ENCODE measurements at regions not wholly inside any gene's neighbourhood (a gene's known extent, or its start where the extent isn't known, plus 50 kb on each side); places are given as distances from the start of the nearest gene placed in this dataset.

DNA sequence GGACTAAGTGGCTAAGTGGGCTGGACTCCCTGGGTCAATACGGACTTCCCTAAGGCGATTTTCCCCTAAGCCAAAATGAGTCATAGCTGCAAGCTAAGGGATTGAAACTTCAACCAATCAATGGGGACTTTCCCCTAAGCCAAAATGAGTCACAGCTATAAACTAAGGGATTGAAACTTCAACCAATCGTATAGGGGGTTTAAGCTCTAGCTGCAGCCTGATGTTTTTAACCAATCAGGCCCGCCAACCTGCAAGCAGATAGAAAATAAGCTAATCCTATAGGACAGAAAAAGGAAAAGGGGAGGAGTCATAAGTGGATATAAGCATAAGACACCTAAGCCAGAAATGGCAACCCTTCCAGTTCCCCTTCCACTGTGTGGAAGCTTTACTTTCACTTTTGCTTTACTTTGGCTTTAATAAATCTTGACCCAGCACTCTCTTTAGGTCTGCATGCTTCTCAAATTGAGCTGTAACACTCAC is 655.0 kb upstream of the HS3ST5 start (continued):
- TF ChIP-seq, protein P1, sequence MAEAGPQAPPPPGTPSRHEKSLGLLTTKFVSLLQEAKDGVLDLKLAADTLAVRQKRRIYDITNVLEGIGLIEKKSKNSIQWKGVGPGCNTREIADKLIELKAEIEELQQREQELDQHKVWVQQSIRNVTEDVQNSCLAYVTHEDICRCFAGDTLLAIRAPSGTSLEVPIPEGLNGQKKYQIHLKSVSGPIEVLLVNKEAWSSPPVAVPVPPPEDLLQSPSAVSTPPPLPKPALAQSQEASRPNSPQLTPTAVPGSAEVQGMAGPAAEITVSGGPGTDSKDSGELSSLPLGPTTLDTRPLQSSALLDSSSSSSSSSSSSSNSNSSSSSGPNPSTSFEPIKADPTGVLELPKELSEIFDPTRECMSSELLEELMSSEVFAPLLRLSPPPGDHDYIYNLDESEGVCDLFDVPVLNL (IDR thresholded peaks at IDR 0.05; ENCODE audit: low read depth, low read length) = no peak
- TF ChIP-seq BCL11A (IDR thresholded peaks at IDR 0.05; ENCODE audit: low read depth, low read length) (peak; percentile 55; the same call in 1 of the 2 replicates), GATAD2B (conservative IDR thresholded peaks at IDR 0.05; ENCODE audit: low read depth) (no peak), CBFB (IDR thresholded peaks at IDR 0.05; ENCODE audit: low read depth) (no peak), NFIC (IDR thresholded peaks at IDR 0.05; ENCODE audit: low read depth, low read length) (peak; percentile 54; the same call in 1 of the 2 replicates), MTA3 (IDR thresholded peaks at IDR 0.05; ENCODE audit: borderline replicate concordance, low read length) (no peak), TCF12 (IDR thresholded peaks at IDR 0.05; ENCODE audit: low read depth, low read length) (no peak), IKZF1 (conservative IDR thresholded peaks at IDR 0.05) (peak; percentile 62), SRF (IDR thresholded peaks at IDR 0.05; ENCODE audit: low read depth in 2 of 2, low read length in 2 of 2) (no peak), POLR2AphosphoS2 (IDR thresholded peaks at IDR 0.05; ENCODE audit: low read depth, low read length) (no peak), SMARCA5 (IDR thresholded peaks at IDR 0.05) (no peak), FOXK2 (IDR thresholded peaks at IDR 0.05) (no peak), RAD51 (IDR thresholded peaks at IDR 0.05) (no peak), TBL1XR1 (IDR thresholded peaks at IDR 0.05; ENCODE audit: low read depth, low read length) (no peak), CHD2 (IDR thresholded peaks at IDR 0.05; ENCODE audit: borderline replicate concordance, low read depth, low read length) (no peak)
- TF ChIP-seq, protein P2, sequence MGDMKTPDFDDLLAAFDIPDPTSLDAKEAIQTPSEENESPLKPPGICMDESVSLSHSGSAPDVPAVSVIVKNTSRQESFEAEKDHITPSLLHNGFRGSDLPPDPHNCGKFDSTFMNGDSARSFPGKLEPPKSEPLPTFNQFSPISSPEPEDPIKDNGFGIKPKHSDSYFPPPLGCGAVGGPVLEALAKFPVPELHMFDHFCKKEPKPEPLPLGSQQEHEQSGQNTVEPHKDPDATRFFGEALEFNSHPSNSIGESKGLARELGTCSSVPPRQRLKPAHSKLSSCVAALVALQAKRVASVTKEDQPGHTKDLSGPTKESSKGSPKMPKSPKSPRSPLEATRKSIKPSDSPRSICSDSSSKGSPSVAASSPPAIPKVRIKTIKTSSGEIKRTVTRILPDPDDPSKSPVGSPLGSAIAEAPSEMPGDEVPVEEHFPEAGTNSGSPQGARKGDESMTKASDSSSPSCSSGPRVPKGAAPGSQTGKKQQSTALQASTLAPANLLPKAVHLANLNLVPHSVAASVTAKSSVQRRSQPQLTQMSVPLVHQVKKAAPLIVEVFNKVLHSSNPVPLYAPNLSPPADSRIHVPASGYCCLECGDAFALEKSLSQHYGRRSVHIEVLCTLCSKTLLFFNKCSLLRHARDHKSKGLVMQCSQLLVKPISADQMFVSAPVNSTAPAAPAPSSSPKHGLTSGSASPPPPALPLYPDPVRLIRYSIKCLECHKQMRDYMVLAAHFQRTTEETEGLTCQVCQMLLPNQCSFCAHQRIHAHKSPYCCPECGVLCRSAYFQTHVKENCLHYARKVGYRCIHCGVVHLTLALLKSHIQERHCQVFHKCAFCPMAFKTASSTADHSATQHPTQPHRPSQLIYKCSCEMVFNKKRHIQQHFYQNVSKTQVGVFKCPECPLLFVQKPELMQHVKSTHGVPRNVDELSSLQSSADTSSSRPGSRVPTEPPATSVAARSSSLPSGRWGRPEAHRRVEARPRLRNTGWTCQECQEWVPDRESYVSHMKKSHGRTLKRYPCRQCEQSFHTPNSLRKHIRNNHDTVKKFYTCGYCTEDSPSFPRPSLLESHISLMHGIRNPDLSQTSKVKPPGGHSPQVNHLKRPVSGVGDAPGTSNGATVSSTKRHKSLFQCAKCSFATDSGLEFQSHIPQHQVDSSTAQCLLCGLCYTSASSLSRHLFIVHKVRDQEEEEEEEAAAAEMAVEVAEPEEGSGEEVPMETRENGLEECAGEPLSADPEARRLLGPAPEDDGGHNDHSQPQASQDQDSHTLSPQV (IDR thresholded peaks at IDR 0.05) = no peak
- TF ChIP-seq, protein P3, sequence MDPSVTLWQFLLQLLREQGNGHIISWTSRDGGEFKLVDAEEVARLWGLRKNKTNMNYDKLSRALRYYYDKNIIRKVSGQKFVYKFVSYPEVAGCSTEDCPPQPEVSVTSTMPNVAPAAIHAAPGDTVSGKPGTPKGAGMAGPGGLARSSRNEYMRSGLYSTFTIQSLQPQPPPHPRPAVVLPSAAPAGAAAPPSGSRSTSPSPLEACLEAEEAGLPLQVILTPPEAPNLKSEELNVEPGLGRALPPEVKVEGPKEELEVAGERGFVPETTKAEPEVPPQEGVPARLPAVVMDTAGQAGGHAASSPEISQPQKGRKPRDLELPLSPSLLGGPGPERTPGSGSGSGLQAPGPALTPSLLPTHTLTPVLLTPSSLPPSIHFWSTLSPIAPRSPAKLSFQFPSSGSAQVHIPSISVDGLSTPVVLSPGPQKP (IDR thresholded peaks at IDR 0.05; ENCODE audit: low read depth, low read length) = no peak
- TF ChIP-seq, protein P4, sequence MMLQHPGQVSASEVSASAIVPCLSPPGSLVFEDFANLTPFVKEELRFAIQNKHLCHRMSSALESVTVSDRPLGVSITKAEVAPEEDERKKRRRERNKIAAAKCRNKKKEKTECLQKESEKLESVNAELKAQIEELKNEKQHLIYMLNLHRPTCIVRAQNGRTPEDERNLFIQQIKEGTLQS (IDR thresholded peaks at IDR 0.05; ENCODE audit: borderline replicate concordance, extremely low read depth, low read depth, low read length) = no peak
- TF ChIP-seq, protein P5, sequence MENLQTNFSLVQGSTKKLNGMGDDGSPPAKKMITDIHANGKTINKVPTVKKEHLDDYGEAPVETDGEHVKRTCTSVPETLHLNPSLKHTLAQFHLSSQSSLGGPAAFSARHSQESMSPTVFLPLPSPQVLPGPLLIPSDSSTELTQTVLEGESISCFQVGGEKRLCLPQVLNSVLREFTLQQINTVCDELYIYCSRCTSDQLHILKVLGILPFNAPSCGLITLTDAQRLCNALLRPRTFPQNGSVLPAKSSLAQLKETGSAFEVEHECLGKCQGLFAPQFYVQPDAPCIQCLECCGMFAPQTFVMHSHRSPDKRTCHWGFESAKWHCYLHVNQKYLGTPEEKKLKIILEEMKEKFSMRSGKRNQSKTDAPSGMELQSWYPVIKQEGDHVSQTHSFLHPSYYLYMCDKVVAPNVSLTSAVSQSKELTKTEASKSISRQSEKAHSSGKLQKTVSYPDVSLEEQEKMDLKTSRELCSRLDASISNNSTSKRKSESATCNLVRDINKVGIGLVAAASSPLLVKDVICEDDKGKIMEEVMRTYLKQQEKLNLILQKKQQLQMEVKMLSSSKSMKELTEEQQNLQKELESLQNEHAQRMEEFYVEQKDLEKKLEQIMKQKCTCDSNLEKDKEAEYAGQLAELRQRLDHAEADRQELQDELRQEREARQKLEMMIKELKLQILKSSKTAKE (IDR thresholded peaks at IDR 0.05; ENCODE audit: low read depth, poor library complexity, severe bottlenecking) = no peak
- TF ChIP-seq, protein P6, sequence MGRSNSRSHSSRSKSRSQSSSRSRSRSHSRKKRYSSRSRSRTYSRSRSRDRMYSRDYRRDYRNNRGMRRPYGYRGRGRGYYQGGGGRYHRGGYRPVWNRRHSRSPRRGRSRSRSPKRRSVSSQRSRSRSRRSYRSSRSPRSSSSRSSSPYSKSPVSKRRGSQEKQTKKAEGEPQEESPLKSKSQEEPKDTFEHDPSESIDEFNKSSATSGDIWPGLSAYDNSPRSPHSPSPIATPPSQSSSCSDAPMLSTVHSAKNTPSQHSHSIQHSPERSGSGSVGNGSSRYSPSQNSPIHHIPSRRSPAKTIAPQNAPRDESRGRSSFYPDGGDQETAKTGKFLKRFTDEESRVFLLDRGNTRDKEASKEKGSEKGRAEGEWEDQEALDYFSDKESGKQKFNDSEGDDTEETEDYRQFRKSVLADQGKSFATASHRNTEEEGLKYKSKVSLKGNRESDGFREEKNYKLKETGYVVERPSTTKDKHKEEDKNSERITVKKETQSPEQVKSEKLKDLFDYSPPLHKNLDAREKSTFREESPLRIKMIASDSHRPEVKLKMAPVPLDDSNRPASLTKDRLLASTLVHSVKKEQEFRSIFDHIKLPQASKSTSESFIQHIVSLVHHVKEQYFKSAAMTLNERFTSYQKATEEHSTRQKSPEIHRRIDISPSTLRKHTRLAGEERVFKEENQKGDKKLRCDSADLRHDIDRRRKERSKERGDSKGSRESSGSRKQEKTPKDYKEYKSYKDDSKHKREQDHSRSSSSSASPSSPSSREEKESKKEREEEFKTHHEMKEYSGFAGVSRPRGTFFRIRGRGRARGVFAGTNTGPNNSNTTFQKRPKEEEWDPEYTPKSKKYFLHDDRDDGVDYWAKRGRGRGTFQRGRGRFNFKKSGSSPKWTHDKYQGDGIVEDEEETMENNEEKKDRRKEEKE (IDR thresholded peaks at IDR 0.05) = no peak
